ENCODE measurements at regions not wholly inside any gene's neighbourhood (a gene's known extent, or its start where the extent isn't known, plus 50 kb on each side); places are given as distances from the start of the nearest gene placed in this dataset.

DNA sequence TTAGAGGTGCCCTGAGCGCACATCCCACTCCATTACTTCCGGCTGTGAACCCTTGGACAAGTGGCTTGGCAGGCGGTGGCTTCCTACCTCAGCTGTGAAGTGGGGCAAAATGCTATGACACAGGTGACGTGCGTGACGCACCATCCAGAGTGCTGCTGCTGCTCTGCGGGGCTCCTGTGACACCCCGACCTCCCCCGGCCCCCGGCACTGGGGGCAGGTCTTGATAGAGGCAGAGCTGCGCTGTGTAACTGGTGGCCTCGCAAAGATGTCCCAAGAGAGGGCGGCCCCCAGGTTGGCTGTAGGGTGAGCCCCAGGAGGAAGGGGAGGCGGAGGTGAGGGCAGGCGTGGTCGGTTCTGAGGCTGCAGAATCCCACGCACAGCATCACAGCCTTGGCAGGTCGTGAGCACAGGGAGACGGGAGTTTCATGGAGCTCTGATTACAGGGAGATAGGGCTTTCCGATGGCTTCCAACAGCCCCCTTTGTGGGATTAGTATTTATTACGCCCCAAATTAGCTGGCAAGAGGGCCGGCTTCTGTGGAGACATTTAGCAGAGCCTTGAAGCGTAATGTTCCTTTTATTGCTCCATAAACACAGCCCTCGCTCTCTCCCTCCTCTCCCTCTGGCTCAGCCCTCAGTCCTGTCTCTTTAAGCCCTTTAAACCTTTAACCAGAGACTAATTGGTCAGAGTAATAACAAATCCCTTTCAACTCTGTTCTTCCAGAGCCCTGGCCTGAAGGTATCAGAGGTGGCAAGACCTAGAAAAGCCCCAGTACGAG lies 328.1 kb downstream of the C16orf95 start:
- no peak for DNase-seq (ENCODE audit: low spot score)
- BruUV-seq (replicated peaks), result no TSS peak
- H3K9me2 ChIP-seq (ENCODE audit: insufficient read depth, low read length), result no peaks in the 10 kb centered on the region
- H3K36me3 ChIP-seq (ENCODE audit: insufficient read depth, low read length), result no peaks in the 10 kb centered on the region
- TF ChIP-seq EZH2phosphoT487 (IDR thresholded peaks at IDR 0.05; ENCODE audit: borderline replicate concordance, low read depth, low read length) (no peak), CTCF (conservative IDR thresholded peaks at IDR 0.05; ENCODE audit: low read length) (no peak)
- H3K79me2 ChIP-seq (ENCODE audit: insufficient read depth, low read depth, low read length), result no peaks in the 10 kb centered on the region
- POLR2A ChIA-PET, result no interaction called here
- no peak overlapping the region for H3K27ac ChIP-seq (ENCODE audit: low read depth, low read length, poor library complexity, severe bottlenecking)
- no peaks in the 10 kb centered on the region for H3K9me3 ChIP-seq (ENCODE audit: low read length)
- no peaks in the 10 kb centered on the region for H4K20me1 ChIP-seq (ENCODE audit: insufficient read depth, low read length)
- intact Hi-C loops (cut with micrococcal nuclease; ENCODE audit: unreplicated experiment), result no loop called here
- CTCF ChIA-PET (ENCODE audit: unreplicated experiment), result no interaction called here
- no peaks in the 10 kb centered on the region for H3K4me1 ChIP-seq (ENCODE audit: insufficient read depth, low read length, poor library complexity, severe bottlenecking)
- no peak overlapping the region for H3K4me3 ChIP-seq (ENCODE audit: low read depth, low read length, poor library complexity, severe bottlenecking)
- H2AFZ ChIP-seq (ENCODE audit: low read length), result no peak overlapping the region
- no peak overlapping the region for H3K4me2 ChIP-seq (ENCODE audit: low read length)

DNA sequence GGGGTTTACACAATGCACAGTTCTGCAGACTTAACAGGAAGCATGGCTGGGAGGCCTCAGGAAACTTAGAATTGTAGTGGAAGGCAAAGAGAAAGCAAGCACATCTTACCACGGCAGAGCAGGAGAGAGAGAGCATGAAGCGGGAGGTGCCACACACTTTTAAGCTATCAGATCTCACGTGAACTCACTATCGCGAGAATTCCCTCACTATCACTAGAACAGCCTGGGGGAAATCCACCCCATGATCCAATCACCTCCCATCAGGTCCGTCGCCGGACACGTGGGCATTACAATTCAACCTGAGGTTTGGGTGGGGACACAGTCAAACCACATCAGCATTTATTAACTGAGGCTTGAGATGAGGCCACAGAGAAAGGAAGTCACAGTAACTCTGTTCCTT lies 326.7 kb downstream of the C16orf95 start:
- H3K9me3 ChIP-seq (ENCODE audit: low read length), result no peaks in the 10 kb centered on the region
- no peaks in the 10 kb centered on the region for H3K9me2 ChIP-seq (ENCODE audit: insufficient read depth, low read length)
- no peak for TF ChIP-seq EZH2phosphoT487 (IDR thresholded peaks at IDR 0.05; ENCODE audit: borderline replicate concordance, low read depth, low read length)
- TF ChIP-seq CTCF (conservative IDR thresholded peaks at IDR 0.05; ENCODE audit: low read length), result no peak
- intact Hi-C loops (cut with micrococcal nuclease; ENCODE audit: unreplicated experiment), result no loop called here
- no peaks in the 10 kb centered on the region for H3K36me3 ChIP-seq (ENCODE audit: insufficient read depth, low read length)
- no peak overlapping the region for H3K27ac ChIP-seq (ENCODE audit: low read depth, low read length, poor library complexity, severe bottlenecking)
- CTCF ChIA-PET (ENCODE audit: unreplicated experiment), result no interaction called here
- H3K4me2 ChIP-seq (ENCODE audit: low read length), result no peak overlapping the region
- no peaks in the 10 kb centered on the region for H3K79me2 ChIP-seq (ENCODE audit: insufficient read depth, low read depth, low read length)
- no peaks in the 10 kb centered on the region for H4K20me1 ChIP-seq (ENCODE audit: insufficient read depth, low read length)
- no peak for DNase-seq (ENCODE audit: low spot score)
- no peaks in the 10 kb centered on the region for H3K4me1 ChIP-seq (ENCODE audit: insufficient read depth, low read length, poor library complexity, severe bottlenecking)
- no peak overlapping the region for H3K4me3 ChIP-seq (ENCODE audit: low read depth, low read length, poor library complexity, severe bottlenecking)
- POLR2A ChIA-PET, result no interaction called here
- H2AFZ ChIP-seq (ENCODE audit: low read length), result no peak overlapping the region
- BruUV-seq (replicated peaks), result no TSS peak

- no TSS peak for BruUV-seq (replicated peaks)
- ChIA-PET CTCF (ENCODE audit: unreplicated experiment) (no interaction called here), POLR2A (no interaction called here)
- Histone ChIP-seq H3K4me3 (ENCODE audit: low read depth, low read length, poor library complexity, severe bottlenecking) (no peak overlapping the region), H3K9me3 (ENCODE audit: low read length) (no peaks in the 10 kb centered on the region), H2AFZ (ENCODE audit: low read length) (no peak overlapping the region), H3K9me2 (ENCODE audit: insufficient read depth, low read length) (no peaks in the 10 kb centered on the region), H3K36me3 (ENCODE audit: insufficient read depth, low read length) (no peaks in the 10 kb centered on the region), H3K4me2 (ENCODE audit: low read length) (no peak overlapping the region), H3K27ac (ENCODE audit: low read depth, low read length, poor library complexity, severe bottlenecking) (no peak overlapping the region), H4K20me1 (ENCODE audit: insufficient read depth, low read length) (no peaks in the 10 kb centered on the region), H3K4me1 (ENCODE audit: insufficient read depth, low read length, poor library complexity, severe bottlenecking) (no peaks in the 10 kb centered on the region), H3K79me2 (ENCODE audit: insufficient read depth, low read depth, low read length) (no peaks in the 10 kb centered on the region)
- intact Hi-C loops (cut with micrococcal nuclease; ENCODE audit: unreplicated experiment), result no loop called here
- TF ChIP-seq CTCF (conservative IDR thresholded peaks at IDR 0.05; ENCODE audit: low read length) (no peak), EZH2phosphoT487 (IDR thresholded peaks at IDR 0.05; ENCODE audit: borderline replicate concordance, low read depth, low read length) (no peak)
- no peak for DNase-seq (ENCODE audit: low spot score)
Measured at GRCh38 chr16:86991679-86992078, 325.5 kb downstream of the C16orf95 start.

All from OCI-LY7 (cell line).